GM23248 (cell line): ENCODE measurements at regions not wholly inside any gene's neighbourhood (a gene's known extent, or its start where the extent isn't known, plus 50 kb on each side); places are given as distances from the start of the nearest gene placed in this dataset.

ENCODE experiments used
- EZH2 ChIP-seq: fragments of 200-600 bp; sonication (generic); IDR thresholded peaks from 2 replicates; pipeline ENCODE4 v1.6.1; 2018; ENCODE audit warnings: antibody characterized with exemption, mild to moderate bottlenecking; ENCODE audit not compliant: insufficient read depth, poor library complexity, severe bottlenecking
- EZH2phosphoT487 ChIP-seq: fragments of 200-600 bp; sonication (generic); IDR thresholded peaks from 2 replicates; pipeline ENCODE4 v1.6.1; 2018; ENCODE audit warnings: antibody characterized with exemption, moderate library complexity, mild to moderate bottlenecking, low read depth; ENCODE audit not compliant: insufficient read depth

GRCh38 chr6:103191391-103192093 lies 1668.2 kb downstream of the HACE1 start:
- TF ChIP-seq EZH2 (no peak), EZH2phosphoT487 (no peak)
